NCI-H526 (cell line): ENCODE measurements at regions not wholly inside any gene's neighbourhood (a gene's known extent, or its start where the extent isn't known, plus 50 kb on each side); places are given as distances from the start of the nearest gene placed in this dataset.
A peak's percentile ranks its signal among the peaks of the same experiment; 100 is the strongest.

Experiments
- DNase-seq, 2 experiments: peaks; one replicate each; lab custom pipeline; 2025; lab: John Stamatoyannopoulos, UW

DNA sequence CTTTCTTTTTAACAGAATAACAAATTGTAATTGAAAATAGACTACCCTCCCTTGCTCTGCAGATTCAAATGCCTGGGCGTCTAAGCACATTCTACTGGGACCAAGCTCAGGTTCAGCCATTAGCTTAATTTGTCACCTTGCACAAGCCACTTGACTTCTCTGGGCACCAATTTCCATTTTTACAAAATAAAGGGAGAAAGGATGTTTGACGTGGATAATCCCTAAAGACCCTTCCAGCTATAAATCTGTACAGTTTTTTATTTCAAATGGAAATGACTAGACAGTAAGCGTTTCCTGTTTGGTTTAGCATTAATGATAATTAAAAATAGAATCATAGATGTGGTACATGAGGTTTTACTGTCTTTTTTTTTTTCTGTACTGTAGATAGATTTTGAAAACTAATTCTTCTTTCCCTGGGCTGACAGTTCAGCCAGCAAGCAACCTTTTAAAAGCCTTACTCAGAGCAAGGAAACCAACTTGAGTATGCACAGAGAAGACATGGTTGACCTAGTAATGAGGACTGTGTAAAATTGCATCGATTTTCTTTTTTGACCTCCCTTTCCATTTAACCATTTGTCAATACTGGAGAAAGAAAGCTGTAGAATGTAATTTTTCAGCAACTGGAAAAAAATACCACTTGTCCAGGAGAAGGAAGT lies 1329.5 kb upstream of the CDH8 start:
- no peak for DNase-seq

DNA sequence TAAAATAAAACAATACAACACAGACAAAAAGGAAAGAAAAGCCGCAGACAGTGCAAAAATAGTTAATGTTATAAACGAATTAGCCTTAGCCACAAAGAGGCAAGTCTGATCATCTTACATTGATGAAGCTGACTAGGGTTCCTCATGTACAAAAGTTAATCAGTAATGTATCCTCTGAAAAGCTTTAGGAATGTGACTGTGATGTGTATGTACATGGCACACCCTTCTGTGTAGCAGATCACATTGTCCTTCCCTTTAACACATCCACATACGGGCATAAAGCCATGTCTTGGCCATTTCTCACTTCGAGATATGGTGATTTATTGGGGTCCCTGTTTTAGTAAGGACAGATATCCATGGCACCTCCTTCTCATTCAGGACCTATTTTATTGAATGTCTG lies 1327.5 kb upstream of the CDH8 start:
- peak in 1 of 2 experiments; percentile 17 for DNase-seq

DNA sequence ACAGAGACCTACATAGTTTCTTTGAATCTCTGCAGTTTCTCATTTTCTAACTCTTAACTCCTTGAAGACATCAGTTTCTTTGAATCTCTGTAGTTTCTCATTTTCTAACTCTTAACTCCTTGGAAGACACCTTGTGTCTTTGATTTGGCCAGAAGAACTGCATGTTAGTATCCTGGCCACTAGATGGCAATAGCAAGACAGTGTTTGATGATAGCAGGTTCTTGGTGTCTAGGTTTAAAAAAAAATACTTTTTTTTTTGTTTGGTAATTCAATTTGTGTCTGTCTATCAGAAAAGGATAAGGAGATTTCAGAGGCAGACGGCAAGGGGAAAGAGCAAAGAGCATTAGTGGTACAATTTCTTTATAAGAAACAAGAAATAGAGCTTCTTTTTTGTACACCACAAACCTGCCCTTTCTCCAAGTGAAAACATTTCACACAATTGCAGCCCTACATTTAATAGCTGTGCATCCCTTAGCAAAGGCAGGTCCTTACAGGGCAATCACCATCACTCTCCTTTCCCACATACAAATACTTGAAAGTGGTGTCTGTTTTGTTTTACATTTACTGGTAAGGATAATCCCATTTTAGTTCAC lies 1324.9 kb upstream of the CDH8 start:
- peak; percentile 23 to 52 for DNase-seq

DNA sequence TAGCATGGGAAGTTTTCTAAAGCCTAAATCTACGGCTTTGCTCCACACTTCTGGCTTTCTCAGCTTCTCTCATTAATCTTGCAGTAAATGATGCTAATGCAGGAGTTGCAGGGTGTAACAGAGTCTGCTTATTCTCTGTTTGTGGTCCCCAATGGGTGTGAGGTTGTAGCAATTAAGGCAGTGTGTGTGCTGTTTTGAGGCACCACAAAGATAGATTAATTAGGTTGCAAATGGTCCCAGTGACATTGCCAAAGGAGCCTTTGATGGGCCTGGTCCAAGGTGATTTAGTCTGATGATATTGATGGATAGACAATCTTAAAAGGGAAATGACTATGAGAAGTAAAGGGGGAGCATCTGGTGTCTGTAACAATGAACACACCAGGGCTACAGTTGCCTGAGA lies 1313.7 kb upstream of the CDH8 start:
- DNase-seq: no peak

DNA sequence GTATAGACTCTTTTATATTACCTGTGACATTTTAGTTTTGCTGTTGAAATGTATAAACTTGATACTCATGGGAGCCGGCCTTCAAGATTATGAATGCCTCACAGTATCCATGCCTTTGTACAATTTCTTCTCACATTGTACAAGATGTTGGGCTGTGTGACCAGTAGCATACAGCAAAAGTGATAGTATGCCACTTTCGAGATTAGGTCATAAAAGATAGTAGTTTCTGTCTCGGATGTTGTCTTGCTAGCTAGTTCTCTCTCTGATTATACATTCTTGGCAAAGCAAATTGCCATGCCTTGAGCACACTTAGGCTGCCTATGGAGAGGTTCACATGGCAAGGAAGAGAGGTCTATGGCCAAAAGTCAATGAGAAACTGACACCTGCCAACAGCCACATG lies 1309.8 kb upstream of the CDH8 start:
- DNase-seq: no peak

DNA sequence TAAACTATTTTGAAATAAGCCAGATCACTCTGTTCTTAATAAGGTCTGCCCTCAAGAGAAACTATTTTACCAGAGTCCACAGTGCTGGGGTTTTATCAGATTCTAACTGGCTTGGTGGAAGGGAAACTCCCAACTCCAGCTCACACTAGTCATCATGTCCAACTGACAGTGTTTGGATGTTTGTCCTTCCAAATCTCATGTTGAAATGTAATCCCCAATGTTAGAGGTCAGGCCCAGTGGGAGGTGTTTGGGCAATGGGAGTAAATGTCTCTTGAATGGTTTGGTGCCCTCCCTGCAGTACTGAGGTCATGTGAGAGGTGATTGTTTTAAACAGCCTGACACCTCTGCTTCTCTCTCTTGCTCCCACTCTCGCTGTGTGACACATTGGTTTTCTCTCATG lies 1301.0 kb upstream of the CDH8 start:
- no peak for DNase-seq

DNA sequence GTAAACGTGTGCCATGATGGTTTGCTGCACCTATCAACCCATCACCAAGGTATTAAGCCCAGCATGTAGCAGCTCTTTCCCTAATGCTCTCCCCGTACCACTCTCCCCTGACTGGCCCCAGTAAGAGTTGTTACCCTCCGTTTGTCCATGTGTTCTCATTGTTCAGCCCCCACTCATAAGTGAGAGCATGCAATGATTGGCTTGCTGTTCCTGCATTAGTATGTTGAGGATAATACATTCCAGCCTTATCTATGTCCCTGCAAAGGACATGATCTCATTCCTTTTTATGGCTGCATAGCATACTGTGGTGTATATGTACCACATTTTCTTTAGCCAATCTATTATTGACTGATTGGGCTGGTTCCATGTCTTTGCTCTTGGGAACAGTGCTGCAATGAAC lies 1294.9 kb upstream of the CDH8 start:
- DNase-seq: no peak

DNA sequence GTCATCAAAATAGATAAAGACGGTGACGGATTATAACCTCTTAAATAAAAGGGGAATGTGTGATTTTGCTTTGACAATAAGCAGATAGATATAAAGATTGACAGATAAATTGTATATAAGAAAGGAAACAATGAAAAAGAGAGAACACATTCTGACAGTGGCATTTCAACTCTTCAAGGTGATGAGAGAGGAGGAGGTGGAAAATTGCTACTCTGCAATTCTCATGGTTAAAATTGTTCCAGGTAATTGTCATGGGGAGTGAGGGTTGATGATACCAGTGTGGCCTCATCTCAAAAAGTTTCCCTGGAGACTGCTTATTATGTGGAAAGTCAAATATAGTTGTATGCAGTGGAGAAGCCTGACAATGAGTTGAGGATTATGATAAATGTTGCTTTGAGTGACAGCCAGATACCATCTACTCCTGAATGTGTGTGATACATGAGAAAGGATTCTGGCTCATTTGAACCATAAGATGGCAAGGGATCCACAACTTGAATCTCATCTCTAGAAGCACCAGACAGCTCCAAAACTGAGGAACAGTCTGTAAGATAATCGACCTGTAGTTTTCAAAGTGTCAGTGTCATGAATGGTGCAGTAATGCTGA lies 1290.6 kb upstream of the CDH8 start:
- no peak for DNase-seq

DNA sequence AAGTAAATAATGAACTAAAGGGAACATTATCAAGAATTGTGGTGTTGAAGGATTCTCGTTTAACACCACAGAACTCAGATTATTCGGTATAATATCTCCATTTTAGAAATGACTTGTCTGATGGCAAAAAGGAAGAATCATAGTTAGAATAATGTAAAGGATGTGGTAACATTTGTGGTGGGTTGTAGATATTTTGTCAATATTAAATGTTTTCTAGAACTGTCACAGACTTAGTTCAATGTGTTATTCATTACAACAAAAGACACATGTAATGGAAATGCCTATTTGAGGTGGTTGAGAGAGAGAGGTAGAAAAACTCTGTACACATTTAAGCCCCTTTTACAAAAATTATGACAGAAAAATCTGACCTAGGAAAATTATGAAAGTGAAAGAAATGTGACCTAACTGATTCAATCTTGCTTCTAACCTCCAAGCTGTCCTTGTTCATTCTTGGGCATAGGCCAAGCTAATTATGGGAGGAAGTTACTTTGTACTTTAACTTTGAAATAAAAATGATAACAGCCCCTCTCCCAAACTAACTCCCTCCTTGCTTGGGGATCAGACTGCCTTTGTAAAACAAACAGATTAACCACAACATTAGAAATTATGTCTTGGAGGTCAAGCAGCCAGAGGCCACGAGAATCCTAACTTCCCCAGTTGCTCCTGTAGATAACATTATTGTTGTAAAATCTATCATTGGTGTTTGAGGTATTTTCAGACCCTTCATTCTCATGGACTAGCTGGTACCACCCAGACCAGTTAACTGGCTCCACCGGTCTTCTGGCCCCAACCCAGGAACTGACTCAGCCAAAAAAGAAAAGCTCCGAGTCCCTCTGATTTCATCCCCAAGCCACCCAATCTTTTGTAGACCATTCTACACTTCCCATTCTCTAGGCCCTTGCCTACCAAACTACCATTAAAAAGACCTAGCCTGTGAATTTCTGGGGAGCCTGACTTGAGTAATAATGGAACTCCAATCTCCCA lies 1287.8 kb upstream of the CDH8 start:
- no peak for DNase-seq

DNA sequence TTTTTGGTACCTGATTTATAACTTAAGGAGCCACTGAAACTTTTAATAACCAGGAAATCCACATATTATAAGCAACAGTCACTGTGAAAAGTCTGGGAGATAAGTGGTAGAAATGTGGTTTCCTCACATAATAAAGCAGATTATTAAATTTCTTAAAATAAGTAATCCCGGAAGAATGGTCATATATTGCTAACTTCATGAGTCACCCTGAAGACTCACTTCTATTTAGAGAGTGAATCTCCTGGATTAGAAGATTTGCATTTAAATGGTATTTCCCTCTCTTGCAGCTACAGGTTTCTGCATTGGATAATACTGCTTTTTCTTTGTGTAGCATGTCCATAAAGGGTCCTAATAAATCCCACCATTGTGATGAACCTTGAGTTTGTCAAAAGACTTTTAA lies 1286.8 kb upstream of the CDH8 start:
- DNase-seq: no peak

DNA sequence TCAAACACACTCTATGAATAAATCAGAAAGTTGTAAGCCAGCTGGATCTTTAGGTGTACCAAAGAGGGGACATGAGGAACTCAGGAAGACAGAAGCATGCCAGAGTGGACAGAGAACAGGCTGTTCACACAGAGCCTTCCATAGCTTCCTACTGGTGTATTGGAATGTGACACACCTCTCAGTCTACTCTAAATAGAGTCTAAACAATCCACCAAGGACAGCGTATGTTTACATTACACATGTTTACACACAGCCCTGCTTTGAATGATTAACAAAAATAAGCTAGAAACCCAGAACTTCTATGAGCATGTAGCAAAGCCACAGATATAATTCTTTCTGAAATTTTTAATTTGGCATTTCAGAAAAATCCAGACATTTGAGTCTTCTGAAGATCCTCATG lies 1279.0 kb upstream of the CDH8 start:
- no peak for DNase-seq

DNA sequence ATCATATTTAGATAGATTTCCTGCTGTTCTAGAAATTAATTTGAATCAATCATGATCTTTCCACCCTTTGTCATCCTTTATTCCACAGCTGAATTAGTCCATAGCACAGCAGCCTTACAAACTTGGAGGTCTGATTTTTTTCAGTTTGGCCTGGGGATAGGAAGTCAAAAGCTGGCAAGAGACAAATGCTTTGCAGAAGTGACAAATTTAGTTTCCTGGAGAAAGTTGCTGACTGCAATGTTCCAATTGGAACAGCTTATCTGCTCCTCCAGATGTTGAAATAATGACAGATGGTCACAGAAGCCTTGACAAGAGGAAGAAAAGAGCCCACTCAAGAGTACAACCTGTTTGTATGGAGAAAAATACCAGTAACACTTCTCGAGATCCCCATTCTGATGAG lies 1276.1 kb upstream of the CDH8 start:
- no peak for DNase-seq

DNA sequence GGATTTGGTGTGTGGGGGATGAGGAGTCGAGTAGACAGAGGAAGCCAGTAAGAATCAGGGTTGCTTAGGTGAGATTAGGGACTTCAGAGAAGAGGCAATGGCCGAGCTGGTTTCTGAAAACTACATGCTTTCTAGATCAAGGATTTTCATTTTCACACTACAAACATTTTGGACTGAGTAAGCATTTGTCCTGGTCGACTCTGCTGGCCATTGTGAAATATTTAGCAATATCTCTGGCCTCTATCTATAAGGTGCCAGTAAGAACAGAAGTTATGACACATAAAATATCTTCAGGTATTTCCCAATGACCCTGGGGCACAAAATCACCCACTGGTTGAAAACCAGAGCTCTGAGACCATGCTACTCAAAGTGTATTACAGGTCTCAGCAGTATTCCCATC lies 1275.1 kb upstream of the CDH8 start:
- DNase-seq: no peak

DNA sequence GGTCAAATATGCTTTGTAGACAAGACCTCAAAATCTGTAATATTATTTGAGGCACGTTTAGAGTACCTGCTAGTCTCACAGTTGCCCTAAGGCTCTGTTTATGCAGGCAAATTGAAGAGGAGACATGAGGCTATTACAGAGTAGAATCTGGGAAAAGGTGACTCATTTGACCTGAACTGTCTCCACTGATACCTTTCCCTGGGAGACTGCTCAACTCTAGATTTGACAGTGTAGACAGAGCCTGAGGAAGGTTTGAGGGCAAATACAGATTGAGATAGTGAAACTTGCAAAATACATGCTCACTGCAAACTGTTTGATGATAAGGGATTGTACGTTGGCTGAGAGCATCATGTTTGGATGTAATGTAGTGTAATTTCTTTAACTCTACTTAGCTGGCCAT lies 1266.6 kb upstream of the CDH8 start:
- DNase-seq: peak in 1 of 2 experiments; percentile 0

DNA sequence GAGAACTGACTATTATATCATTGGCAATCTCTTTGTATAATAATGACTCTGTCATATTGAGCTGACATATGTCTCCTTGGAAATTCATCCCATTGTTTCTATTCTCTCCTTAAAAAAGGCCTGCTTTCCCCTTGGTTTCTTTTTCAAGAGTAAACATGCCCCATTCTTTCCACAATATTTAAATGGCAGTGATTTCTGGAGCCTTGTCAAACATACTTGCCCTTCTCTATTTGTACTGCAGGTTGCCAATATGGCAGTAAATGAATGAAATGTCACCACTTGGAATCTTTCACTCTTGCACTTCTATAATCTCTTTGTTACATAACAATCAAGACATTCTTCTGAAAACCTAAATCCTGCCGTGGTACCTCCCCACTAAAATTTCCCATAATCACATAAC lies 1265.1 kb upstream of the CDH8 start:
- DNase-seq: no peak

DNA sequence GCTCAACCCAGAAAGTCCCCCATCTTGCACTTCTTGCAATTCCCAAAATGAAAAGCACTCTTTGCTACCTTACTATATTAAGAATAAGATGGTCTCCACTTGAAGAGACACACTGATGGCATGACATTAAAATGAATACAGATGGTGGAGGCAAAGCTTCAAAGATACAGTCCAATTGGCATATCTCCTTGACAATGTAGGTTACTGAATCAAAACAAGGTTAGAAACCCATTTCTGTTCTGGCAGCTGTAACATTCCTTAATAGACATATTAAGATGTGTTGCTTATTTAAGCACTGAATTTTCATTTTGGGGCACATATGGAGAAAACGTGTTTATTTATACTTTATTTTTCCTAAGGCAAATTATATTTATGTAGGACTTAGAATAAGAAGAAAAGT lies 1262.8 kb upstream of the CDH8 start:
- DNase-seq: no peak

DNA sequence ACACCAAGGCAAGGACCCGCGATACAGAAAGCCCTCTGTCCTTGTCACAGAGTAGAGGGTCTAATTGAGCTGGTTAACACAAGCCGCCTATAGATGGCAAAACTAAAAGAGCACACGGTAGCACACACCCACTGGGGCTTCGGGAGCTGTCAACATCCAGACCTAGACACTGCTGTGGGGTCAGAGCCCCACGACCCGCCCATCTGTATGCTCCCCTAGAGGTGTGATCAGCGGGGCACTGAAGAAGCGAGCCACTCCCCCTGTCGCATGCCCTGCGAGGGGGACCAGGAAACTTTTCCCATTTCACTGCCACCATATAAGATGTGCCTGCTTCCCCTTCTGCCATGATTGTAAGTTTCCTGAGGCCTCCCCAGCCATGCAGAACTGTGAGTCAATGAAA lies 1255.8 kb upstream of the CDH8 start:
- no peak for DNase-seq

DNA sequence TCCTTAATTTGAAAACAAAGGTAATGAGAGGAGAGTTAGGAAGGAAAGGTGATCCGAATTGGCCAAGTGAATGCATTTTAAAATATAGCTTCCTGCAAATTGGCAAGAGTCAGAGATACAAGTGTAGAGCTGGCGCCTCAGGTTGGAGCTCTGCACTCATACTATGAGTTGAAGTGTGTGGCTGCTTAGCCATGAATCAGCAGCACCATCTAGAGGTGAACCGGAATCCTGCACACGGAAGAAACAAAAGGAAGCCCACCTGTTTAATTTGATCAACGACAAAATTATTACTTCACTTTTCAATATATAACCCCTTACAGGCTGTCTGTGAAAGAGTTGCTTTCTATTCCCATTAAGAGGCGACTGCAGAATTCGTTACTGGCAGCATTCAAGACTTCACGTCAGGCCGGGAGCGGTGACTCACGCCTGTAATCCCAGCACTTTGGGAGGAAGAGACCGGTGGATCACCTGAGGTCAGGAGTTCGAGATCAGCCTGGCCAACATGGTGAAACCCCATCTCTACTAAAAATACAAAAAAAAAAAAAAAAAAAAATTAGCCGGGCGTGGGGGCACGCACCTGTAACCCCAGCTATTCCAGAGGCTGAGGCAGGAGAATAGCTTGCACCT lies 1253.7 kb upstream of the CDH8 start:
- peak; percentile 26 to 76 for DNase-seq

DNA sequence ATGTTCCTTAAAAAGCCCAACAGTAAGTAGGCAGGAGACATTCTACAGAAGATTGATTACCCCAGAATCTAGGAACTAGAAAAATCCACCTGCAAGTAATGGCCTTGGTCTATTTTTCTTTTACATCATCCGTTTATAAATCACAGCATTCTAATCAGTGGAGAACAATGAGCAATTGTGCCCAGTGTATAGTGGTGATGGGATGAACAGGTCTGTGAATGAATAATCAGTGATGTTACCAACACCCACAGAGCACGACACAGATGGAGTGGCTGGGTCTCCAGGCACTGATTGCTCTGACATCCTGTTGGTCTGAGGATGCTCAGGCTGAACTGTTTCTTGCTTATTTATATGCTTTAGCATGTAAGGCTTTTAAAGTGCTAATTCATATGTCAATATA lies 1251.2 kb upstream of the CDH8 start:
- no peak for DNase-seq

DNA sequence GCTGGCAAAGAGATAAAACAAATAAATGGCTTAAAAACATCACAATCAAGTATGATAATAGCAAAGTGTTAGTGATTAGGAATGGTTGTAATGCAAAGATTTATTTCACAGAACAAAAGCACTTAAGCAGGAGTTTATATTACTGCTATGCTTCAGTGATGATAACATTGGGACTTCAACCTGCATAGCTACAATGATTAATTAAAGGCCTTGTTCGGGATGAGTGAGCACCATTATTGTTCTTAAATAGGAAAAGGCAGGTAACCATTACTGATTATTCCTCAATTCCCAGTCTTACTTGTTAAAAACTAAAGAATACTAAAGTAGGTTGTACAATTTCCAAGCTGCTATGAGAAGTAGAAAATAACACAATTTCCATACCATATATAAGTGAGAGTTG lies 1247.5 kb upstream of the CDH8 start:
- DNase-seq: no peak

DNA sequence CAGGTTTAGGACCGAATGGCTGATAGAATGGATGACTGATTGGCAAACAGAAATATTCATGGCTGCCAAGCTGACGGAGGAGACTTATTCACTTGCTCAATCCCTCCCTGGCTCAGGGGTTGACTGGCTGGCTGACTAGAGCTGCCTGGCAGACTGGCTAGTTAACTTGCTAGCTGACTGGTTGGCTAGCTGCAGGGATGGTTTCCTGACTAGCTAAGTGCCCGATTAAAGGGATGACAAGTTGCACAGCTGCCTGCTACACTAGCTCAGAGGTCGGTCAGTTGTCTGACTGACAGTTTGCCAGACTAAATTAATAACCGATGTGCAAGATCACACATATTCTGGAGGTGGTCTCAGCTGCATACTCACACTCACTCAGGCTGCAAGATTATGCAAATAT lies 1208.4 kb upstream of the CDH8 start:
- DNase-seq: peak; percentile 34 to 73

DNA sequence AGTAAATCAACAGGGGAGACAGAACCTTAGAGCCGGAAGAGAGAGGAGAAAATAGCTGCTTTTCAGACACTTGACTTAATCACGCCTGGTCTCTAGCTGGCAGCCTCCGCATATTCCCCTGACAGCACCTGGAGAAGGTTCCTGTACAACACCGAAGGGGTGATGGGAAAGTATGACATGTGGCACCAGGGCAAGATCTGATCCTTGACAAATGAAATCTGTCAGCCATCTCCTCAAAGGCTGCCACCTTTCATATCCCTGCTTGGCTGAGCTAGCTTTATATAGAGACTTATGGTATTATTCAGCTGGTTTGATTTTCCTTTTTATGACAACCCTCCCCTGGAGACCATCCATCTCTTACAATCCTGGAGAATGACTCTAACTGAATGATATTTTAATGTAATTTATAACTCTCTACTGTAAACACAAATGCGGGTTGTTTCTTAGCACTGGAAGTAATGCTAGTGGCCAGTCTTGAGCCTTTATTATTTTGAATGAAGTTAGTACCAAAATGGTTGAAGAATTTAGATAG lies 1205.3 kb upstream of the CDH8 start:
- no peak for DNase-seq
